ENCODE measurements at regions not wholly inside any gene's neighbourhood (a gene's known extent, or its start where the extent isn't known, plus 50 kb on each side); places are given as distances from the start of the nearest gene placed in this dataset.

GRCh38 chr18:41814651-41815050 lies 140.4 kb upstream of the PIK3C3 start:
- no peak overlapping the region for H3K4me3 ChIP-seq (ENCODE audit: low read depth, low read length)
- TF ChIP-seq CTCF (IDR thresholded peaks at IDR 0.05; ENCODE audit: insufficient read depth, low read depth, low read length): no peak
- DNase-seq (ENCODE audit: low read depth): no peak

- DNase-seq (ENCODE audit: low read depth): peak; percentile 3
- TF ChIP-seq CTCF (IDR thresholded peaks at IDR 0.05; ENCODE audit: insufficient read depth, low read depth, low read length): no peak
Observed at GRCh38 chr18:41809652-41810051, 145.4 kb upstream of the PIK3C3 start.

GRCh38 chr18:41805341-41805740 lies 149.7 kb upstream of the PIK3C3 start:
- TF ChIP-seq CTCF (IDR thresholded peaks at IDR 0.05; ENCODE audit: insufficient read depth, low read depth, low read length): no peak
- no peak overlapping the region for H3K4me3 ChIP-seq (ENCODE audit: low read depth, low read length)
- DNase-seq (ENCODE audit: low read depth): no peak

More at GRCh38 chr18:41809652-41810051, 145.4 kb upstream of the PIK3C3 start:
- no peak overlapping the region for H3K4me3 ChIP-seq (ENCODE audit: low read depth, low read length)

- no peak overlapping the region for H3K4me3 ChIP-seq (ENCODE audit: low read depth, low read length)
- no peak for DNase-seq (ENCODE audit: low read depth)
- TF ChIP-seq CTCF (IDR thresholded peaks at IDR 0.05; ENCODE audit: insufficient read depth, low read depth, low read length): no peak
Observed at GRCh38 chr18:41798879-41799278, 156.2 kb upstream of the PIK3C3 start.

GRCh38 chr18:41790687-41791086 lies 164.3 kb upstream of the PIK3C3 start:
- TF ChIP-seq CTCF (IDR thresholded peaks at IDR 0.05; ENCODE audit: insufficient read depth, low read depth, low read length): no peak

GRCh38 chr18:41789001-41789400 lies 166.0 kb upstream of the PIK3C3 start:
- TF ChIP-seq CTCF (IDR thresholded peaks at IDR 0.05; ENCODE audit: insufficient read depth, low read depth, low read length): no peak
- H3K4me3 ChIP-seq (ENCODE audit: low read depth, low read length): no peak overlapping the region

More at GRCh38 chr18:41790687-41791086, 164.3 kb upstream of the PIK3C3 start:
- no peak overlapping the region for H3K4me3 ChIP-seq (ENCODE audit: low read depth, low read length)
- DNase-seq (ENCODE audit: low read depth): no peak

GRCh38 chr18:41783879-41784278 lies 171.2 kb upstream of the PIK3C3 start:
- DNase-seq (ENCODE audit: low read depth): no peak
- no peak for TF ChIP-seq CTCF (IDR thresholded peaks at IDR 0.05; ENCODE audit: insufficient read depth, low read depth, low read length)
- no peak overlapping the region for H3K4me3 ChIP-seq (ENCODE audit: low read depth, low read length)

More at GRCh38 chr18:41789001-41789400, 166.0 kb upstream of the PIK3C3 start:
- no peak for DNase-seq (ENCODE audit: low read depth)

All from fibroblast of villous mesenchyme (primary cell).